OCI-LY7 (cell line): ENCODE measurements at regions not wholly inside any gene's neighbourhood (a gene's known extent, or its start where the extent isn't known, plus 50 kb on each side); places are given as distances from the start of the nearest gene placed in this dataset.
"Not testable (repeated sequence)": the region's sequence is repeated elsewhere in the genome, so short reads cannot be mapped to it uniquely, and the experiment has no call there.

Experiments used
- BruUV-seq: library from RNA; stranded (reverse); fragments of 400-500 nt; replicated peaks from 2 replicates; lab custom pipeline; 2021; lab: Mats Ljungman, UMichigan
- CTCF ChIA-PET: fragments of 300-600 bp; sonication (Branson Sonifier 250); formaldehyde crosslinking; loops from one replicate; lab custom pipeline; 2022; ENCODE audit warnings: antibody characterized with exemption; ENCODE audit not compliant: unreplicated experiment; lab: Charles Lee
- POLR2A ChIA-PET: fragments of 300-600 bp; sonication (Branson Sonifier 250); formaldehyde crosslinking; loops from one replicate; lab custom pipeline; 2022; ENCODE audit warnings: antibody characterized with exemption; lab: Charles Lee
- DNase-seq: peaks from one replicate; pipeline ENCODE4 v3.0.0-alpha.2; 2015; ENCODE audit warnings: low spot score
- H2AFZ ChIP-seq: fragments of 200-600 bp; sonication (generic), shearing (Covaris generic); 2 replicates; pipeline ENCODE4 v1.6.1; 2014; ENCODE audit warnings: mild to moderate bottlenecking, antibody characterized with exemption, low read length, moderate library complexity
- H3K27ac ChIP-seq: fragments of 200-600 bp; sonication (generic); 2 replicates; pipeline ENCODE4 v1.5.1; 2014; ENCODE audit warnings: mixed run types, low read depth, mild to moderate bottlenecking, moderate library complexity, low read length, inconsistent platforms; ENCODE audit not compliant: poor library complexity, severe bottlenecking
- H3K36me3 ChIP-seq: fragments of 200-600 bp; sonication (generic); 2 replicates; pipeline ENCODE4 v1.6.1; 2014; ENCODE audit warnings: mild to moderate bottlenecking, antibody characterized with exemption, low read length, moderate library complexity, mixed read lengths; ENCODE audit not compliant: insufficient read depth
- H3K4me1 ChIP-seq: fragments of 200-600 bp; sonication (generic); 2 replicates; pipeline ENCODE4 v1.5.1; 2014; ENCODE audit warnings: mild to moderate bottlenecking, low read length; ENCODE audit not compliant: insufficient read depth, poor library complexity, severe bottlenecking
- H3K4me2 ChIP-seq: fragments of 200-600 bp; sonication (generic); 2 replicates; pipeline ENCODE4 v1.6.1; 2014; ENCODE audit warnings: mild to moderate bottlenecking, low read length
- H3K4me3 ChIP-seq: fragments of 200-600 bp; sonication (generic); 2 replicates; pipeline ENCODE4 v1.5.1; 2014; ENCODE audit warnings: mild to moderate bottlenecking, low read depth, low read length; ENCODE audit not compliant: poor library complexity, severe bottlenecking
- H3K79me2 ChIP-seq: fragments of 200-600 bp; sonication (generic); 2 replicates; pipeline ENCODE4 v1.6.1; 2016; ENCODE audit warnings: low read depth, mild to moderate bottlenecking, low read length, moderate library complexity, mixed read lengths; ENCODE audit not compliant: insufficient read depth
- H3K9me2 ChIP-seq: fragments of 200-600 bp; sonication (generic); 2 replicates; pipeline ENCODE4 v1.6.1; 2016; ENCODE audit warnings: mild to moderate bottlenecking, low read length, mixed read lengths; ENCODE audit not compliant: insufficient read depth
- H3K9me3 ChIP-seq: fragments of 200-600 bp; sonication (generic); 2 replicates; pipeline ENCODE4 v1.6.1; 2014; ENCODE audit warnings: mild to moderate bottlenecking, mixed run types, low read length, mixed read lengths
- H4K20me1 ChIP-seq: fragments of 200-600 bp; sonication (generic); 2 replicates; pipeline ENCODE4 v1.6.1; 2014; ENCODE audit warnings: mild to moderate bottlenecking, antibody characterized with exemption, low read length, moderate library complexity, mixed read lengths; ENCODE audit not compliant: insufficient read depth
- CTCF ChIP-seq: fragments of 200-600 bp; sonication (generic); conservative IDR thresholded peaks from 2 replicates; pipeline ENCODE4 v1.5.1; 2014; ENCODE audit warnings: mild to moderate bottlenecking, antibody characterized with exemption, low read length, moderate library complexity, mixed read lengths
- EZH2phosphoT487 ChIP-seq: fragments of 200-600 bp; sonication (generic); IDR thresholded peaks from 2 replicates; pipeline ENCODE4 v1.6.1; 2018; ENCODE audit warnings: low read depth, borderline replicate concordance, mild to moderate bottlenecking, mixed run types, antibody characterized with exemption, low read length, moderate library complexity, mixed read lengths
- intact Hi-C: fragments of 100-400 bp; cut with micrococcal nuclease; formaldehyde crosslinking; loops from one replicate; pipeline ENCODE4 v1.10.0; 2022; ENCODE audit not compliant: unreplicated experiment

GRCh38 chr1:232123775-232124659 is 497.4 kb downstream of the DISC1 start:
- intact Hi-C loops, result no loop called here
- Histone ChIP-seq H3K9me3 (no peaks in the 10 kb centered on the region), H3K4me3 (no peak overlapping the region), H3K4me2 (no peak overlapping the region), H3K9me2 (no peaks in the 10 kb centered on the region), H4K20me1 (no peaks in the 10 kb centered on the region), H3K4me1 (no peaks in the 10 kb centered on the region), H3K36me3 (no peaks in the 10 kb centered on the region), H2AFZ (no peak overlapping the region), H3K27ac (no peak overlapping the region), H3K79me2 (no peaks in the 10 kb centered on the region)
- TF ChIP-seq CTCF (no peak), EZH2phosphoT487 (no peak)
- CTCF ChIA-PET, result no interaction called here
- DNase-seq, result no peak
- POLR2A ChIA-PET, result no interaction called here
- no TSS peak for BruUV-seq

- H3K79me2 ChIP-seq, H2AFZ ChIP-seq, H3K4me1 ChIP-seq, intact Hi-C loops, DNase-seq, BruUV-seq, H3K4me3 ChIP-seq, H3K36me3 ChIP-seq, H3K4me2 ChIP-seq, H4K20me1 ChIP-seq, POLR2A ChIA-PET, H3K9me3 ChIP-seq, CTCF ChIA-PET, H3K9me2 ChIP-seq, H3K27ac ChIP-seq: not testable (repeated sequence)
Measured at GRCh38 chr1:232117903-232118302, 491.3 kb downstream of the DISC1 start.

- H3K4me2 ChIP-seq, result no peak overlapping the region
- no peaks in the 10 kb centered on the region for H3K79me2 ChIP-seq
- ChIA-PET POLR2A (interaction anchor here (0.6 to 0.8 kb wide), 4 partner anchors 22 to 1509 kb away, joined by 3 to 4 read pairs (median 3); no protein-coding TSS in a partner anchor), CTCF (no interaction called here)
- no peaks in the 10 kb centered on the region for H4K20me1 ChIP-seq
- no peak for TF ChIP-seq CTCF
- TF ChIP-seq EZH2phosphoT487, result no peak
- no peaks in the 10 kb centered on the region for H3K4me1 ChIP-seq
- no peak for DNase-seq
- H3K9me3 ChIP-seq, result no peaks in the 10 kb centered on the region
- intact Hi-C loops, result no loop called here
- BruUV-seq, result no TSS peak
- no peaks in the 10 kb centered on the region for H3K9me2 ChIP-seq
- H3K4me3 ChIP-seq, result no peak overlapping the region
- no peak overlapping the region for H2AFZ ChIP-seq
- H3K27ac ChIP-seq, result no peak overlapping the region
- no peaks in the 10 kb centered on the region for H3K36me3 ChIP-seq
Measured at GRCh38 chr1:232114985-232115384, 488.4 kb downstream of the DISC1 start.
